Sigmoid colon (tissue), 6 donors: ENCODE measurements at regions not wholly inside any gene's neighbourhood (a gene's known extent, or its start where the extent isn't known, plus 50 kb on each side); places are given as distances from the start of the nearest gene placed in this dataset.

ENCODE experiments used
- DNase-seq: peaks from one replicate; pipeline ENCODE4 v3.0.0-alpha.2; 2019
- H3K27ac ChIP-seq, 4 donors: fragments of 200-600 bp; sonication (generic); one replicate each; pipeline ENCODE4 v1.5.1; 2016 to 2019; ENCODE audit warnings: mild to moderate bottlenecking in 1 of 4
- H3K27me3 ChIP-seq, 3 donors: fragments of 200-600 bp; sonication (generic); one replicate each; pipeline ENCODE4 v1.5.1; 2019; ENCODE audit warnings: mild to moderate bottlenecking in 1 of 3
- H3K36me3 ChIP-seq, 4 donors: fragments of 200-600 bp; sonication (generic); one replicate each; pipeline ENCODE4 v1.5.1; 2016 to 2019
- H3K4me1 ChIP-seq, 4 donors: fragments of 200-600 bp; sonication (generic); one replicate each; pipeline ENCODE4 v1.5.1; 2017 to 2019
- H3K4me3 ChIP-seq, 4 donors: fragments of 200-600 bp; sonication (generic); one replicate each; pipeline ENCODE4 v1.5.1; 2017 to 2019; ENCODE audit warnings: mild to moderate bottlenecking in 2 of 4, moderate library complexity in 1 of 4
- H3K9me3 ChIP-seq, 4 donors: fragments of 200-600 bp in 3 of 4; sonication (generic) in 3 of 4; one replicate each; pipeline versions ENCODE4 v1.5.1 to v1.6.1; 2013 to 2019
- CTCF ChIP-seq, 4 experiments: fragments of 450-650 bp in 3 of 4; fragments of 200-600 bp in 1 of 4; IDR thresholded peaks; one replicate each; pipeline ENCODE4 v1.5.1; 2016 to 2019; ENCODE audit warnings: antibody characterized with exemption in 4 of 4, mild to moderate bottlenecking in 3 of 4, moderate library complexity in 2 of 4
- EP300 ChIP-seq, 4 donors: sonication (generic); formaldehyde crosslinking; IDR thresholded peaks; one replicate each; pipeline ENCODE4 v1.6.1; 2017; ENCODE audit warnings: antibody characterized with exemption in 4 of 4
- POLR2A ChIP-seq, 2 donors: fragments of 450-650 bp; IDR thresholded peaks; one replicate each; pipeline ENCODE4 v1.6.1; 2016; ENCODE audit warnings: antibody characterized with exemption in 2 of 2, mild to moderate bottlenecking in 2 of 2, moderate library complexity in 2 of 2
- POLR2AphosphoS5 ChIP-seq, 4 donors: sonication (generic); formaldehyde crosslinking; IDR thresholded peaks; one replicate each; pipeline ENCODE4 v1.6.1; 2017; ENCODE audit warnings: antibody characterized with exemption in 4 of 4
- WGBS, 2 donors: extraction: QIAGEN DNeasy Blood & Tissue Kit; methylation state at CpG; one replicate each; pipeline ENCODE4 v1.1.7; 2013; 5-methylcytosine and 5-hydroxymethylcytosine counted together
- intact Hi-C: fragments of 100-400 bp; cut with DNase I; formaldehyde crosslinking; loops from one replicate; pipeline ENCODE4 v1.15.1; 2023
- donor health status: healthy with polysubstance abuse.
- donor health status: healthy.

- H3K4me3 ChIP-seq: no peak overlapping the region
- H3K27ac ChIP-seq: no peak overlapping the region
- TF ChIP-seq POLR2A (IDR thresholded peaks at IDR 0.05) (no peak), EP300 (IDR thresholded peaks at IDR 0.05) (no peak), POLR2AphosphoS5 (IDR thresholded peaks at IDR 0.05) (no peak), CTCF (IDR thresholded peaks at IDR 0.05) (no peak)
- no peaks in the 10 kb centered on the region for H3K4me1 ChIP-seq
- 78 to 82% methylated on average over 11 of the region's 11 CpGs for WGBS, 2 donors
- H3K27me3 ChIP-seq: no peaks in the 10 kb centered on the region
- no peaks in the 10 kb centered on the region for H3K9me3 ChIP-seq
- DNase-seq: no peak
- H3K36me3 ChIP-seq: peaks cover 0 to 3% (median 0%) of the 10 kb centered on the region in 4 donors
- intact Hi-C loops: no loop called here
Observed at GRCh38 chr14:100467046-100467750, 120.0 kb downstream of the BEGAIN start.

- Histone ChIP-seq H3K4me3 (no peak overlapping the region), H3K9me3 (no peaks in the 10 kb centered on the region), H3K27me3 (no peaks in the 10 kb centered on the region), H3K36me3 (peaks cover 0 to 3% (median 0%) of the 10 kb centered on the region in 4 donors), H3K4me1 (no peaks in the 10 kb centered on the region), H3K27ac (no peak overlapping the region)
- intact Hi-C loops: no loop called here
- no peak for DNase-seq
- TF ChIP-seq POLR2AphosphoS5 (IDR thresholded peaks at IDR 0.05) (no peak), POLR2A (IDR thresholded peaks at IDR 0.05) (no peak), CTCF (IDR thresholded peaks at IDR 0.05) (no peak), EP300 (IDR thresholded peaks at IDR 0.05) (no peak)
- WGBS, 2 donors: 90 to 92% methylated on average over 17 of the region's 17 CpGs
Observed at GRCh38 chr14:100467939-100468338, 119.3 kb downstream of the BEGAIN start.

GRCh38 chr14:100468557-100468956 is 118.7 kb downstream of the BEGAIN start:
- intact Hi-C loops: no loop called here
- TF ChIP-seq POLR2A (IDR thresholded peaks at IDR 0.05): no peak
- no peak overlapping the region for H3K4me3 ChIP-seq
- peaks cover 0 to 3% (median 0%) of the 10 kb centered on the region in 4 donors for H3K36me3 ChIP-seq
- no peaks in the 10 kb centered on the region for H3K27me3 ChIP-seq
- H3K4me1 ChIP-seq: no peaks in the 10 kb centered on the region
- H3K27ac ChIP-seq: no peak overlapping the region
- no peak for DNase-seq
- no peaks in the 10 kb centered on the region for H3K9me3 ChIP-seq
- 81 to 85% methylated on average over 9 of the region's 9 CpGs for WGBS, 2 donors

GRCh38 chr14:100469632-100470522 is 117.3 kb downstream of the BEGAIN start:
- no peak for DNase-seq
- Histone ChIP-seq H3K27me3 (no peaks in the 10 kb centered on the region), H3K36me3 (peaks cover 0 to 3% (median 0%) of the 10 kb centered on the region in 4 donors), H3K27ac (no peak overlapping the region), H3K4me3 (no peak overlapping the region), H3K4me1 (no peaks in the 10 kb centered on the region), H3K9me3 (no peaks in the 10 kb centered on the region)
- WGBS, 2 donors: 91 to 95% methylated on average over 6 of the region's 6 CpGs
- intact Hi-C loops: no loop called here
- TF ChIP-seq POLR2AphosphoS5 (IDR thresholded peaks at IDR 0.05): no peak
- TF ChIP-seq EP300 (IDR thresholded peaks at IDR 0.05): no peak
- no peak for TF ChIP-seq CTCF (IDR thresholded peaks at IDR 0.05)
- no peak for TF ChIP-seq POLR2A (IDR thresholded peaks at IDR 0.05)

GRCh38 chr14:100470523-100470897 is 116.7 kb downstream of the BEGAIN start:
- TF ChIP-seq CTCF (IDR thresholded peaks at IDR 0.05) (no peak), POLR2A (IDR thresholded peaks at IDR 0.05) (no peak), EP300 (IDR thresholded peaks at IDR 0.05) (no peak), POLR2AphosphoS5 (IDR thresholded peaks at IDR 0.05) (no peak)
- no peak for DNase-seq
- WGBS, 2 donors: 90 to 95% methylated on average over 2 of the region's 2 CpGs
- Histone ChIP-seq H3K27me3 (no peaks in the 10 kb centered on the region), H3K27ac (no peak overlapping the region), H3K36me3 (peaks cover 0 to 3% (median 0%) of the 10 kb centered on the region in 4 donors), H3K9me3 (no peaks in the 10 kb centered on the region), H3K4me3 (no peak overlapping the region), H3K4me1 (no peaks in the 10 kb centered on the region)
- intact Hi-C loops: no loop called here
